ENCODE measurements at regions not wholly inside any gene's neighbourhood (a gene's known extent, or its start where the extent isn't known, plus 50 kb on each side); places are given as distances from the start of the nearest gene placed in this dataset.

- TF ChIP-seq, protein P1, sequence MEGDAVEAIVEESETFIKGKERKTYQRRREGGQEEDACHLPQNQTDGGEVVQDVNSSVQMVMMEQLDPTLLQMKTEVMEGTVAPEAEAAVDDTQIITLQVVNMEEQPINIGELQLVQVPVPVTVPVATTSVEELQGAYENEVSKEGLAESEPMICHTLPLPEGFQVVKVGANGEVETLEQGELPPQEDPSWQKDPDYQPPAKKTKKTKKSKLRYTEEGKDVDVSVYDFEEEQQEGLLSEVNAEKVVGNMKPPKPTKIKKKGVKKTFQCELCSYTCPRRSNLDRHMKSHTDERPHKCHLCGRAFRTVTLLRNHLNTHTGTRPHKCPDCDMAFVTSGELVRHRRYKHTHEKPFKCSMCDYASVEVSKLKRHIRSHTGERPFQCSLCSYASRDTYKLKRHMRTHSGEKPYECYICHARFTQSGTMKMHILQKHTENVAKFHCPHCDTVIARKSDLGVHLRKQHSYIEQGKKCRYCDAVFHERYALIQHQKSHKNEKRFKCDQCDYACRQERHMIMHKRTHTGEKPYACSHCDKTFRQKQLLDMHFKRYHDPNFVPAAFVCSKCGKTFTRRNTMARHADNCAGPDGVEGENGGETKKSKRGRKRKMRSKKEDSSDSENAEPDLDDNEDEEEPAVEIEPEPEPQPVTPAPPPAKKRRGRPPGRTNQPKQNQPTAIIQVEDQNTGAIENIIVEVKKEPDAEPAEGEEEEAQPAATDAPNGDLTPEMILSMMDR (conservative IDR thresholded peaks at IDR 0.05; ENCODE audit: low read depth, low read length): no peak
- peak; percentile 66 for DNase-seq (ENCODE audit: low read depth)
- H3K4me3 ChIP-seq (ENCODE audit: low read depth, low read length): no peak overlapping the region
Measured at GRCh38 chr6:906920-907319, 214.0 kb upstream of the EXOC2 start.

- TF ChIP-seq, protein P1 (conservative IDR thresholded peaks at IDR 0.05; ENCODE audit: low read depth, low read length): no peak
- no peak for DNase-seq (ENCODE audit: low read depth)
Measured at GRCh38 chr6:905556-905955, 212.6 kb upstream of the EXOC2 start.

DNA sequence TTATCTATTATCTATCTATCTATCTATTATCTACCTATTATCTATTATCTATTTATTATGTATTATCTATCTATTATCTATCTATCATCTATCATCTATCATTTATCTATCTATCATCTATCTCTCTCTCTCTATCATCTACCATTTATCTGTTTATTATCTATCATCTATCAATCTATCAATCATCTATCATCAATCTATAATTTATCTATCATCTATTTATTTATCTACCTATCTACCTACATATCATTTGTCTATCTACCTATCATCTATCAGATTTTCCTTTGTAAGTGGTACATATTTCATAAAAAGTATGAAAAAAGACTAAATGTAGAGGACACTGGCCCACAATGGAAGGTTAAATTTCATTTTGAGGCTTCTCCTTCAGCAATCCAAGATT lies 212.1 kb upstream of the EXOC2 start:
- no peak overlapping the region for H3K4me3 ChIP-seq (ENCODE audit: low read depth, low read length)
- TF ChIP-seq, protein P1 (conservative IDR thresholded peaks at IDR 0.05; ENCODE audit: low read depth, low read length): no peak
- no peak for DNase-seq (ENCODE audit: low read depth)

More at GRCh38 chr6:905556-905955, 212.6 kb upstream of the EXOC2 start:
- no peak overlapping the region for H3K4me3 ChIP-seq (ENCODE audit: low read depth, low read length)

DNA sequence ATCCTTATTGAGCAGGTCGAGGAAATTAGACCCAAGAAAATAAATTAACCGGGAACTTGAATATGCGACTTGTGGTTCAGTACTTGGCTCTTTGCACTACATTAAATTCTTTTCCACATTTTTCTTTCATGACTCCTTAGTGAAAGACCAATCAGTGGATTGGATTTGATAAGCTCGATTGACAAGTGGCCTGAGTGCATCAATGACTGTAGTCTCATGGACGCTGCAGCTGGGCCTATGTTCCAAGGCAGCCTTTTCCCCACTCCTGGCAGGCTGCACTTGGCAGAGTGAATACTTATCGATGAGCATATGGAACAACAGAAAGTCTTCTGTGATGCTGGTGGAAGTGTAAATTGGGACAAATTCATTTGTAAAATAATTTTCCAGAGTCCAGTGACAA lies 210.8 kb upstream of the EXOC2 start:
- H3K4me3 ChIP-seq (ENCODE audit: low read depth, low read length): no peak overlapping the region
- TF ChIP-seq, protein P1 (conservative IDR thresholded peaks at IDR 0.05; ENCODE audit: low read depth, low read length): no peak
- peak; percentile 67 for DNase-seq (ENCODE audit: low read depth)

- H3K4me3 ChIP-seq (ENCODE audit: low read depth, low read length): no peak overlapping the region
- TF ChIP-seq, protein P1 (conservative IDR thresholded peaks at IDR 0.05; ENCODE audit: low read depth, low read length): no peak
- peak; percentile 6 for DNase-seq (ENCODE audit: low read depth)
Measured at GRCh38 chr6:901696-902460, 208.9 kb upstream of the EXOC2 start.

GRCh38 chr6:900716-901605 lies 208.0 kb upstream of the EXOC2 start:
- DNase-seq (ENCODE audit: low read depth): no peak
- H3K4me3 ChIP-seq (ENCODE audit: low read depth, low read length): no peak overlapping the region
- TF ChIP-seq, protein P1 (conservative IDR thresholded peaks at IDR 0.05; ENCODE audit: low read depth, low read length): no peak
